HEK293T (cell line): ENCODE measurements at regions not wholly inside any gene's neighbourhood (a gene's known extent, or its start where the extent isn't known, plus 50 kb on each side); places are given as distances from the start of the nearest gene placed in this dataset.

Source experiments
- CTCF ChIA-PET: fragments of 350-600 bp; formaldehyde crosslinking; extraction: SDS; loops from one replicate; lab custom pipeline; 2021; ENCODE audit warnings: antibody characterized with exemption, inconsistent platforms; lab: Yijun Ruan, JAX
- POLR2A ChIA-PET: fragments of 350-600 bp; formaldehyde crosslinking; extraction: SDS; loops from one replicate; lab custom pipeline; 2020; ENCODE audit warnings: antibody characterized with exemption, inconsistent platforms; lab: Yijun Ruan, JAX
- DNase-seq: peaks from one replicate; pipeline ENCODE4 v3.0.0; 2012; ENCODE audit warnings: mixed read lengths; ENCODE audit errors: extremely low spot score
- ARNT ChIP-seq: fragments of 450-650 bp; IDR thresholded peaks from 2 replicates; pipeline ENCODE4 v1.6.1; 2017; ENCODE audit warnings: mild to moderate bottlenecking
- BHLHE40 ChIP-seq: fragments of 450-650 bp; IDR thresholded peaks from 2 replicates; pipeline ENCODE4 v1.6.1; 2016; ENCODE audit warnings: mild to moderate bottlenecking, moderate library complexity, borderline replicate concordance
- CTBP1 ChIP-seq: fragments of 450-650 bp; IDR thresholded peaks from 2 replicates; pipeline ENCODE4 v1.6.1; 2016; ENCODE audit warnings: borderline replicate concordance
- ELF4 ChIP-seq: fragments of 450-650 bp; IDR thresholded peaks from 2 replicates; pipeline ENCODE4 v1.6.1; 2017; ENCODE audit warnings: antibody characterized with exemption
- FOXA1 ChIP-seq: fragments of 450-650 bp; IDR thresholded peaks from 2 replicates; pipeline ENCODE4 v1.6.1; 2016; ENCODE audit warnings: mild to moderate bottlenecking
- FOXK2 ChIP-seq: fragments of 450-650 bp; IDR thresholded peaks from 2 replicates; pipeline ENCODE4 v1.6.1; 2016; ENCODE audit warnings: mild to moderate bottlenecking
- FOXM1 ChIP-seq: fragments of 450-650 bp; IDR thresholded peaks from 2 replicates; pipeline ENCODE4 v1.6.1; 2017; ENCODE audit warnings: mild to moderate bottlenecking, borderline replicate concordance
- HDGF ChIP-seq: fragments of 450-650 bp; IDR thresholded peaks from 2 replicates; pipeline ENCODE4 v1.6.1; 2017; ENCODE audit warnings: antibody characterized with exemption, borderline replicate concordance
- L3MBTL2 ChIP-seq: fragments of 450-650 bp; conservative IDR thresholded peaks from 2 replicates; pipeline ENCODE4 v1.6.1; 2016; ENCODE audit warnings: mild to moderate bottlenecking
- LEF1 ChIP-seq: fragments of 450-650 bp; IDR thresholded peaks from 2 replicates; pipeline ENCODE4 v1.6.1; 2017; ENCODE audit warnings: mild to moderate bottlenecking, borderline replicate concordance
- NFRKB ChIP-seq: fragments of 450-650 bp; IDR thresholded peaks from 2 replicates; pipeline ENCODE4 v1.6.1; 2016; ENCODE audit warnings: mild to moderate bottlenecking, moderate library complexity
- SP1 ChIP-seq: fragments of 450-650 bp; IDR thresholded peaks from 2 replicates; pipeline ENCODE4 v1.6.1; 2017
- SUZ12 ChIP-seq: fragments of 450-650 bp; IDR thresholded peaks from 2 replicates; pipeline ENCODE4 v1.6.1; 2016; ENCODE audit warnings: mild to moderate bottlenecking
- TARDBP ChIP-seq: fragments of 450-650 bp; IDR thresholded peaks from 2 replicates; pipeline ENCODE4 v1.6.1; 2016
- ZNF384 ChIP-seq: fragments of 450-650 bp; IDR thresholded peaks from 2 replicates; pipeline ENCODE4 v1.6.1; 2016
- TF ChIP-seq, protein P1 (sequence below): fragments of 450-650 bp; IDR thresholded peaks from 2 replicates; pipeline ENCODE4 v1.6.1; 2016

GRCh38 chr3:162847511-162847910, 1350.9 kb downstream of the OTOL1 start:
- no peak for DNase-seq
- ChIA-PET POLR2A (no interaction called here), CTCF (interaction anchor here (0.7 kb wide), 1 partner anchor 1205 kb away, joined by 3 read pairs; no protein-coding TSS in a partner anchor)
- TF ChIP-seq NFRKB: no peak

DNA sequence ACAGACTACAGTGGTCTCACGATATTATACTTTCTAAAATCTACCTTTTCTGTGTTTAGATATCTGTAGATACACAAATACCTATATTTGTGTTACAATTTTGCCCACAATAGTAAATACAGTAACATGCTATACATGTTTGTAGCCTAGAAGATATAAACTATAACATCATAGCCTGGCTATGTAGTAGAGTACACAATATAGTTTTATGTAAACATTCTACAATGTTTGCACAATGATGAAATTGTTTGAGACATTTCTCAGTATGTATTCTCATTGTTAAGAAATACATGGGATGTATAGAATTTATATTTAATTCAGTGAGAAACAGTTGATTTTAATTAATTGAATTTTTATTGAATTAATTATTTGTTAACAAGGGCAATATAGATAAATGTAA, 1367.0 kb downstream of the OTOL1 start:
- ChIA-PET POLR2A (no interaction called here), CTCF (no interaction called here)
- no peak for DNase-seq
- TF ChIP-seq ARNT (no peak), ELF4 (no peak), BHLHE40 (no peak), CTBP1 (no peak), SP1 (no peak), ZNF384 (no peak), FOXK2 (no peak), NFRKB (no peak), TARDBP (no peak), FOXM1 (no peak), HDGF (no peak), SUZ12 (no peak), LEF1 (no peak), L3MBTL2 (no peak), FOXA1 (no peak)
- TF ChIP-seq, protein P1, sequence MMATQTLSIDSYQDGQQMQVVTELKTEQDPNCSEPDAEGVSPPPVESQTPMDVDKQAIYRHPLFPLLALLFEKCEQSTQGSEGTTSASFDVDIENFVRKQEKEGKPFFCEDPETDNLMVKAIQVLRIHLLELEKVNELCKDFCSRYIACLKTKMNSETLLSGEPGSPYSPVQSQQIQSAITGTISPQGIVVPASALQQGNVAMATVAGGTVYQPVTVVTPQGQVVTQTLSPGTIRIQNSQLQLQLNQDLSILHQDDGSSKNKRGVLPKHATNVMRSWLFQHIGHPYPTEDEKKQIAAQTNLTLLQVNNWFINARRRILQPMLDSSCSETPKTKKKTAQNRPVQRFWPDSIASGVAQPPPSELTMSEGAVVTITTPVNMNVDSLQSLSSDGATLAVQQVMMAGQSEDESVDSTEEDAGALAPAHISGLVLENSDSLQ: no peak

- TF ChIP-seq ARNT (no peak), FOXA1 (no peak), BHLHE40 (no peak), HDGF (no peak), SUZ12 (no peak), L3MBTL2 (no peak), ELF4 (no peak), LEF1 (no peak), ZNF384 (no peak), FOXM1 (no peak), TARDBP (no peak), SP1 (no peak), NFRKB (no peak), FOXK2 (no peak), CTBP1 (no peak)
- TF ChIP-seq, protein P1: no peak
- no peak for DNase-seq
- POLR2A ChIA-PET: no interaction called here
- CTCF ChIA-PET: no interaction called here
Observed at GRCh38 chr3:162865466-162865865, 1368.9 kb downstream of the OTOL1 start.

GRCh38 chr3:162879021-162879562, 1382.5 kb downstream of the OTOL1 start:
- TF ChIP-seq L3MBTL2 (no peak), BHLHE40 (no peak), TARDBP (no peak), NFRKB (no peak), FOXA1 (no peak), SUZ12 (no peak), CTBP1 (no peak)
- TF ChIP-seq, protein P1: no peak
- POLR2A ChIA-PET: no interaction called here
- CTCF ChIA-PET: no interaction called here
- no peak for DNase-seq

DNA sequence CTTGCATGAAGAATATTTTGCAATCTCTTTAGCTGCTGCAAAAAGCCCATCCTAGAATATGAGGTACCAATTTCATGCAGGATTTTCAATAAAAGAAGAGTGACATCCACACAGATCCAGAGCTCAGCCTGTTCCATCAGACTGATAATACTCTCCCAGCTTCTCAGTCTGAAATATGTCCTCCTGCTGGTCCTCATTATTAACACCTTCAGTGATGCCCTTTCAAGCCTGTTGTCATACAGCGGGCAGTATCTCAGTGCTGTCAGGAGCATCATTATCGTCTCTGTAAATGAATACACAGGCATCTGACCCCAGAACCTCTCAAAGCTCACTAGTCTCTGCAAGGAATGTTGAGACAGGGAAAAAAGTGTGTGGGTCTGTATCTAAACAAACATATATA, 1387.8 kb downstream of the OTOL1 start:
- POLR2A ChIA-PET: no interaction called here
- no peak for DNase-seq
- CTCF ChIA-PET: no interaction called here
- TF ChIP-seq FOXA1 (no peak), ARNT (no peak), SUZ12 (no peak), ZNF384 (no peak)

DNA sequence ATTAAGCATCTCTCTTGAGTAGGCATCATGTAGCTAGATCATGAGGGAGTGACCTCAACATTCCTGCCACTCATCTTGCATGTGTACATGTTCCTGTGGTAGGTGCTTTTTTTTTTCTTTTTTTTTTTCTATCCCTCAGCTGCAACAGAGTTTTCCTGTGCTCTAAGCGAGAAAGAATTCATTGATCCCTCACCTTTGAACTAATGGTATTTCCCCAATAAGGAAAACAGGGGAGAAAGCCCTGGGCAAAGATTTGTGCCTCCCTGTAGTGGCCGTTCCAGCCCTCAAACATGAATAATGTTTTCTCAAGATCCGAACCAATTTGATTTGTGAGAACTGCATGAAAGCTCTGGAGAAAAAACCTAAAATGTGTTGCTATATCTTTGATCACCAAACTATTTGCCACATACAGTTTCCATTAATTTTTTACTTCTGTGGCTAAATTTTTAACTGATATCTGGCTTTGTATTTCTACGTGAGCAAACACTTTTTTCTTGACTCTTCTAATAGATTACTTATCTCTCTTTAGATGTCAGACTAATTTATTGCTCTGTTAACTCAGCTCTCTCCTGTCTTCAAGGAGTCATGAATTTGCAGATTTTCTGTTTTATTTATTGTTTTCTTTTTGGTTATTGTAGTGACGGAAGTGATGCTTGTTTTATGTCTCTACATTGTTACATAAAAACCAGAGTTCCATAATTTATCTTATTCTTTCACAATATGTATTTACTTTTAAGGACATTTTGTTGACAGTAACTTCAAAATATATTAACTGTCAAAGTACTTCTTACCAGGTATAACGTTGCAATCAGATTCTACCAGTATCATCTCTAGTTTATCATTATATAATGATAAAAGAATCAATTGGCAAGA, 1396.5 kb downstream of the OTOL1 start:
- CTCF ChIA-PET: no interaction called here
- DNase-seq: no peak
- POLR2A ChIA-PET: no interaction called here
- TF ChIP-seq ZNF384 (no peak), ARNT (no peak), CTBP1 (no peak), ELF4 (no peak), FOXK2 (no peak), NFRKB (no peak), TARDBP (no peak), FOXM1 (no peak), SUZ12 (no peak)
- TF ChIP-seq, protein P1: no peak
